ENCODE measurements at regions not wholly inside any gene's neighbourhood (a gene's known extent, or its start where the extent isn't known, plus 50 kb on each side); places are given as distances from the start of the nearest gene placed in this dataset.
"Not testable (repeated sequence)": the region's sequence is repeated elsewhere in the genome, so short reads cannot be mapped to it uniquely, and the experiment has no call there.

DNA sequence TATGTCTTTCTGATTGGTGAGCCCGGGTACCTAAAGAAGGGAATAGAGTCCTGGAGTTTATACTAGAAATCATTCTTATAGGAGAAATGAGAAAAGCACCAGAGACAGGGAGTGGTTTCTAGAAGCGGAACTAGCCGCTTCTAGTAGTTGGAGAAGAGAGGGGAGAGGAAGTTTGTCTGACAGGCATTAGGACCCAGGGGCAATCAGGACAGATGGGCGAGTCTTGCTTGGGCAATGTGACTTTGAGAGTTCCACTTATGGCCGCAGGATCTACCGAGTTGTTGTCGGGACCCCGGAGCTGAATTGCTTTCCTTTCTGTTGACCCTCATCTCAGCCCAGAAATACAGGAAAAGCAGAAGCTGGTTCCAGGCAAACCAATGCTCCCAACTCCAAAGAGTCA lies 596.8 kb upstream of the CNTN5 start:
- Histone ChIP-seq H3K9me3 (peaks cover 8 to 15% of the 10 kb centered on the region in 2 donors), H3K27ac (no peak overlapping the region), H3K4me1 (no peaks in the 10 kb centered on the region), H3K36me3 (no peaks in the 10 kb centered on the region), H3K27me3 (no peaks in the 10 kb centered on the region), H3K4me3 (no peak overlapping the region)
- no peak for DNase-seq
- no peak for TF ChIP-seq EP300 (IDR thresholded peaks at IDR 0.05; ENCODE audit: low read depth)
- WGBS, 2 donors (ENCODE audit: low coverage in 1 of 2) = 79 to 89% methylated on average over 6 to 8 of the region's 8 CpGs
- in situ Hi-C loops (cut with MboI; ENCODE audit: low pct_ligation_motif_present in 1 of 4, low pct_unique_long_range_greater_than_20kb in 1 of 4, low sequenced_read_pairs in 3 of 4) = no loop called here
- intact Hi-C loops (cut with DNase I; ENCODE audit: low total_unique reads) = no loop called here

DNA sequence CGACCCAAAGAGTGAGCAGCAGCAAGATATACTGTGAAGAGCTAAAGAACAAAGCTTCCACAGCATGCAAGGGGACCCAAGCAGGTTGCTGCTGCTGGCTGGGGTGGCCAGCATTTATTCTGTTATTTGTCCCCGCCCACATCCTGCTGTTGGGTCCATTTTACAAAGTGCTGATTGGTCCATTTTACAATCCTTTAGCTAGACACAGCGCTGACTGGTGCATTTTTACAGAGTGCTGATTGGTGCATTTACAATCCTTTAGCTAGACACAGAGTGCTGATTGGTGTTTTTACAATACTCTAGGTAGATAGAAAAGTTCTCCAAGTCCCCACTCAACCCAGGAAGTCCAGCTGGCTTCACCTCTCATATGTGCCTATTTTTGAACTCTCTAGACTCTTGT lies 596.0 kb upstream of the CNTN5 start:
- peaks cover 13 to 22% of the 10 kb centered on the region in 2 donors for H3K9me3 ChIP-seq
- H3K27ac ChIP-seq; in situ Hi-C loops (cut with MboI; ENCODE audit: low pct_ligation_motif_present in 1 of 4, low pct_unique_long_range_greater_than_20kb in 1 of 4, low sequenced_read_pairs in 3 of 4); H3K4me3 ChIP-seq; DNase-seq; H3K4me1 ChIP-seq; H3K36me3 ChIP-seq; H3K27me3 ChIP-seq; intact Hi-C loops (cut with DNase I; ENCODE audit: low total_unique reads): not testable (repeated sequence)
- 94% methylated on average over 3 of the region's 3 CpGs; no CpG with 5 or more reads in 1 of the 2 donors for WGBS, 2 donors (ENCODE audit: low coverage in 1 of 2)

DNA sequence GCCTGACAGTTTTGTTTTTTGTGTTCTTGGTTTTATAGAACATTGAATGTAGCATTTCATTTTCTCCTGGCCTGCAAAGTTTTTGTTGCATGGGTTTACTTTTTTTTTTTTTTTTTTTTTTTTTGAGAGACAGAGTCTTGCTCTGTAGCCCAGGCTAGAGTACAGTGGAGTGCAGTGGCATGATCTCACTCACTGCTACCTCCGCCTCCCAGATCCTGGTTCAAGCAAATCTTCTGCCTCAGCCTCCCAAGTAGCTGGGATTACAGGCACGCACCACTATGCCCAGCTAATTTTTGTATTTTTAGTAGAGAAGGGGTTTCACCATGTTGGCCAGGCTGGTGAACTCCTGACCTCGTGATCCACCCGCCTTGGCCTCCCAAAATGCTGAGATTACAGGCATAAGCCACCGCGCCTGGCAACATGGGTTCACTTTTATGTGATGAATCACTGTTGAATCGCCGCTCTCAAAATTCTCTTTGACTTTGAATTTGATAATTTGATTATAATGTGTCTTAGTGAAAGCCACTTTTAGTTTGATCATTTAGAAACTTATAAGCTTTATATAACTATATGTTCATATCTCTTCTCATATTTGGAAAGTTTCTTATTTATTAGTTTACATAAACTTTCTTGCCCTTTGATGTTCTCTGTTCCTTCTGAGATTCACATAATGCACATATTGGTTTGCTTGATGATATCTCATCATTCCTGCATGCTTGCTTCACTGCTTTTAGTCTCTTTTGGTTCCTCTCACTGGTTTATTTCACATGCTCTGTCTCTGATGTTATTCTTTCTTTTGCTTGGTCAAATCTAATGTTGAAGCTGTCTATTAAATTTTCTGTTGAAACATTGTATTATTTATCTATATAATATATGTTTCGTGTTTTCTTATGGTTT lies 589.0 kb upstream of the CNTN5 start:
- no peaks in the 10 kb centered on the region for H3K4me1 ChIP-seq
- no peak overlapping the region for H3K4me3 ChIP-seq
- no peaks in the 10 kb centered on the region for H3K36me3 ChIP-seq
- H3K9me3 ChIP-seq = peaks cover 13 to 22% of the 10 kb centered on the region in 2 donors
- no peak for DNase-seq
- in situ Hi-C loops (cut with MboI; ENCODE audit: low pct_ligation_motif_present in 1 of 4, low pct_unique_long_range_greater_than_20kb in 1 of 4, low sequenced_read_pairs in 3 of 4) = no loop called here
- no peak overlapping the region for H3K27ac ChIP-seq
- no peak for TF ChIP-seq POLR2A (IDR thresholded peaks at IDR 0.05)
- TF ChIP-seq EP300 (IDR thresholded peaks at IDR 0.05; ENCODE audit: low read depth) = no peak
- no peak for TF ChIP-seq POLR2AphosphoS5 (IDR thresholded peaks at IDR 0.05)
- TF ChIP-seq, protein P1, sequence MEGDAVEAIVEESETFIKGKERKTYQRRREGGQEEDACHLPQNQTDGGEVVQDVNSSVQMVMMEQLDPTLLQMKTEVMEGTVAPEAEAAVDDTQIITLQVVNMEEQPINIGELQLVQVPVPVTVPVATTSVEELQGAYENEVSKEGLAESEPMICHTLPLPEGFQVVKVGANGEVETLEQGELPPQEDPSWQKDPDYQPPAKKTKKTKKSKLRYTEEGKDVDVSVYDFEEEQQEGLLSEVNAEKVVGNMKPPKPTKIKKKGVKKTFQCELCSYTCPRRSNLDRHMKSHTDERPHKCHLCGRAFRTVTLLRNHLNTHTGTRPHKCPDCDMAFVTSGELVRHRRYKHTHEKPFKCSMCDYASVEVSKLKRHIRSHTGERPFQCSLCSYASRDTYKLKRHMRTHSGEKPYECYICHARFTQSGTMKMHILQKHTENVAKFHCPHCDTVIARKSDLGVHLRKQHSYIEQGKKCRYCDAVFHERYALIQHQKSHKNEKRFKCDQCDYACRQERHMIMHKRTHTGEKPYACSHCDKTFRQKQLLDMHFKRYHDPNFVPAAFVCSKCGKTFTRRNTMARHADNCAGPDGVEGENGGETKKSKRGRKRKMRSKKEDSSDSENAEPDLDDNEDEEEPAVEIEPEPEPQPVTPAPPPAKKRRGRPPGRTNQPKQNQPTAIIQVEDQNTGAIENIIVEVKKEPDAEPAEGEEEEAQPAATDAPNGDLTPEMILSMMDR (IDR thresholded peaks at IDR 0.05) = no peak
- no peaks in the 10 kb centered on the region for H3K27me3 ChIP-seq
- WGBS, 2 donors (ENCODE audit: low coverage in 1 of 2) = 86 to 100% methylated on average over 3 to 9 of the region's 9 CpGs
- intact Hi-C loops (cut with DNase I; ENCODE audit: low total_unique reads) = no loop called here

DNA sequence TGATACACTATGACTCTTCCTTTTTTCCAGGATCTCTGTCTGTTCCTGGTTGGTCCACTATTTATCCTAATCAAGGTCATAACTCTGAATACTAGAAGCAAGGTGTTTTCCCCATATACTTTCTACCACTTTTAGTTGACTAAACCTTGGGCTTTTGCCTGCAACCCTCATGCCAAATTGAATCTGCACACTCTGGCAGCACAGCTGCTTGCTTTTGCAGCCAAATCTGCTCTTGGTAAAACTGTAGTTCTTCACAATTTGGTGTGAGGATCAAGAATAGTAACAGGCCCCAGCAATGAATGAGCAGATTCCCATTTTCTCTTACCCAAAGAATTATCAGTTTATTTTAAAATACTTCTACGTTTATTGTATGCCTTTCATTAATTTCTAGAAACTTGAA lies 586.5 kb upstream of the CNTN5 start:
- intact Hi-C loops (cut with DNase I; ENCODE audit: low total_unique reads) = no loop called here
- H3K4me3 ChIP-seq = no peak overlapping the region
- H3K4me1 ChIP-seq = no peaks in the 10 kb centered on the region
- 50 to 64% methylated on average over 1 of the region's 1 CpG for WGBS, 2 donors (ENCODE audit: low coverage in 1 of 2)
- no peaks in the 10 kb centered on the region for H3K36me3 ChIP-seq
- TF ChIP-seq, protein P1 (IDR thresholded peaks at IDR 0.05) = no peak
- TF ChIP-seq POLR2A (IDR thresholded peaks at IDR 0.05) (no peak), POLR2AphosphoS5 (IDR thresholded peaks at IDR 0.05) (no peak), EP300 (IDR thresholded peaks at IDR 0.05; ENCODE audit: low read depth) (no peak)
- no peak overlapping the region for H3K27ac ChIP-seq
- H3K9me3 ChIP-seq = peaks cover 1 to 3% of the 10 kb centered on the region in 2 donors
- in situ Hi-C loops (cut with MboI; ENCODE audit: low pct_ligation_motif_present in 1 of 4, low pct_unique_long_range_greater_than_20kb in 1 of 4, low sequenced_read_pairs in 3 of 4) = no loop called here
- H3K27me3 ChIP-seq = no peaks in the 10 kb centered on the region
- no peak for DNase-seq

DNA sequence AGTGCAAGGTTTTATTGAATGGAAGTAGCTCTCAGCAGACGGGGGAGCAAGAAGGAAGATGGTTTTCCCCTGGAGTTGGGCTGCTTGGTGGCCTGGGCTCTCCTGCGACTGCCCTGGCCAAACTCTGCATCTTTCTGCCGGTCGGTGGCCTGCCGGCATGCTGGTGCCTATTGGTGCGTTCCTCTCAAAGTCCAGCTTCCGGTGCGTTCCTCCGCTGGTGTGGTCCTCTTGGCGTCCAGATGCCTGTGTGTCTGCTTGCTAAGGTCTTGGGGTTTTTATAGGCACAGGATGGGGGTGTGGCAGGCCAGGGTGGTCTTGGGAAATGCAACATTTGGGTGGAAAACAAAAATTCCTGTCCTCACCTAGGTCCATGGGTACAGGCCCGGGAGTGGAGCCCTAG lies 567.4 kb upstream of the CNTN5 start:
- H3K36me3 ChIP-seq = no peaks in the 10 kb centered on the region
- DNase-seq = no peak
- 87% methylated on average over 11 of the region's 11 CpGs; no CpG with 5 or more reads in 1 of the 2 donors for WGBS, 2 donors (ENCODE audit: low coverage in 1 of 2)
- H3K9me3 ChIP-seq = no peaks in the 10 kb centered on the region
- H3K4me3 ChIP-seq = no peak overlapping the region
- H3K27me3 ChIP-seq = no peaks in the 10 kb centered on the region
- TF ChIP-seq, protein P1 (IDR thresholded peaks at IDR 0.05) = no peak
- no peak for TF ChIP-seq POLR2A (IDR thresholded peaks at IDR 0.05)
- TF ChIP-seq POLR2AphosphoS5 (IDR thresholded peaks at IDR 0.05) = no peak
- no peak for TF ChIP-seq EP300 (IDR thresholded peaks at IDR 0.05; ENCODE audit: low read depth)
- no peaks in the 10 kb centered on the region for H3K4me1 ChIP-seq
- in situ Hi-C loops (cut with MboI; ENCODE audit: low pct_ligation_motif_present in 1 of 4, low pct_unique_long_range_greater_than_20kb in 1 of 4, low sequenced_read_pairs in 3 of 4) = no loop called here
- intact Hi-C loops (cut with DNase I; ENCODE audit: low total_unique reads) = no loop called here
- no peak overlapping the region for H3K27ac ChIP-seq
